CD4-positive, alpha-beta T cell (primary cell): ENCODE measurements at regions not wholly inside any gene's neighbourhood (a gene's known extent, or its start where the extent isn't known, plus 50 kb on each side); places are given as distances from the start of the nearest gene placed in this dataset.

ENCODE experiments used
- ATAC-seq: fragments of 200-7000 bp; cut with Tn5 transposase; one replicate; pipeline ENCODE4 v1.10.0; 2022; ENCODE audit warnings: mild to moderate bottlenecking; ENCODE audit not compliant: poor library complexity
- CTCF ChIA-PET: fragments of 350-600 bp; sonication (Branson Sonifier 250); formaldehyde crosslinking; loops from one replicate; lab custom pipeline; 2021; ENCODE audit warnings: antibody characterized with exemption, inconsistent platforms; lab: Charles Lee
- POLR2A ChIA-PET: fragments of 350-600 bp; sonication (Branson Sonifier 250); formaldehyde crosslinking; loops from one replicate; lab custom pipeline; 2021; ENCODE audit warnings: antibody characterized with exemption, inconsistent platforms; lab: Charles Lee
- DNase-seq, 14 experiments: peaks; one replicate each; pipeline ENCODE4 v3.0.0-alpha.2; 2013 to 2020; ENCODE audit warnings: mixed read lengths in 2 of 14
- H3K27ac ChIP-seq, 2 donors: one replicate each; pipeline versions ENCODE4 v1.5.1 to v1.7.0; 2013; ENCODE audit warnings: low read length in 2 of 2, low read depth in 1 of 2, mild to moderate bottlenecking in 1 of 2
- H3K27me3 ChIP-seq, 2 experiments: 1 replicate in 1 of 2; 2 replicates in 1 of 2; pipeline versions ENCODE4 v1.6.1 to v1.7.0; 2013; ENCODE audit warnings: low read length in 2 of 2, control low read depth in 1 of 2, mild to moderate bottlenecking in 1 of 2, moderate library complexity in 1 of 2; ENCODE audit not compliant: insufficient read depth in 2 of 2, control insufficient read depth in 1 of 2
- H3K36me3 ChIP-seq: one replicate; pipeline ENCODE4 v1.6.1; 2013; ENCODE audit warnings: low read length, control low read depth; ENCODE audit not compliant: insufficient read depth
- H3K4me1 ChIP-seq: one replicate; pipeline ENCODE4 v1.6.1; 2013; ENCODE audit warnings: low read length, control low read depth; ENCODE audit not compliant: insufficient read depth
- H3K4me3 ChIP-seq: one replicate; pipeline ENCODE4 v1.5.1; 2013; ENCODE audit warnings: mild to moderate bottlenecking, low read length, moderate library complexity
- H3K9me3 ChIP-seq, 2 experiments: 1 replicate in 1 of 2; 2 replicates in 1 of 2; pipeline versions ENCODE4 v1.6.1 to v1.7.0; 2013; ENCODE audit warnings: low read length in 2 of 2, mild to moderate bottlenecking in 2 of 2, control low read depth in 1 of 2, moderate library complexity in 1 of 2; ENCODE audit not compliant: control insufficient read depth in 1 of 2, insufficient read depth in 1 of 2
- H3K27ac Mint-ChIP-seq: one replicate; pipeline ENCODE4 v1.8.0; 2020; ENCODE audit warnings: mixed read lengths
- H3K27me3 Mint-ChIP-seq: one replicate; pipeline ENCODE4 v1.8.0; 2021; ENCODE audit warnings: mixed read lengths
- H3K36me3 Mint-ChIP-seq: one replicate; pipeline ENCODE4 v1.8.0; 2021; ENCODE audit warnings: low read depth, mixed read lengths
- H3K4me1 Mint-ChIP-seq: one replicate; pipeline ENCODE4 v1.8.0; 2021; ENCODE audit warnings: low read depth, mixed read lengths
- H3K4me3 Mint-ChIP-seq: one replicate; pipeline ENCODE4 v1.8.0; 2020; ENCODE audit warnings: mild to moderate bottlenecking, mixed read lengths
- H3K9me3 Mint-ChIP-seq: one replicate; pipeline ENCODE4 v1.8.0; 2020; ENCODE audit warnings: mixed read lengths
- CTCF ChIP-seq: fragments of 200-600 bp; IDR thresholded peaks from one replicate; pipeline ENCODE4 v1.8.0; 2022; ENCODE audit warnings: antibody characterized with exemption, mild to moderate bottlenecking
- intact Hi-C, 2 experiments: fragments of 100-400 bp; cut with DNase I in 1 of 2; cut with micrococcal nuclease in 1 of 2; formaldehyde crosslinking; loops; one replicate each; pipeline versions ENCODE4 v1.15.1 to v1.9.0; 2023 to 2025; cut with DNase I, micrococcal nuclease

DNA sequence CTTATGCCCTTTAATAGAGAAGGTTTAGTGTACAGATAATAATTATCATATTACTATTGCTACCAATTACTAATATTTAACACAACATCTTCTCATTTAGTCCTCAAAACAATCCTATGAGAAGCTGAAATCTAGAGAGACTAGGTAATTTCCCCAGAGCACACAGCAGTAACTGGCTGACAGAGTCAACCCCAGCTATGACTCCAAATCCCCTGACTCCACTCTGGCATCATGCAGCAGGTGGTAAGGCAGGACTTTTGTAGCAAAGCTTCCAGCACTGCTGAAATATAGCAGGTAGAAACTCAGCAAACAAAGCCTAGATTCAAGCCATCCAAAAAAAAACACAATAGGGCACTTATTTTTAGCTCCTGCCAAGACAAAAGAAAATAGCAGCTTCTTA, 79.3 kb upstream of the RGS2 start:
- H3K27me3 ChIP-seq: peaks cover 0 to 4% of the 10 kb centered on the region in 2 experiments
- Mint-ChIP-seq H3K9me3 (no peaks in the 10 kb centered on the region), H3K36me3 (no peaks in the 10 kb centered on the region), H3K27ac (no peak overlapping the region), H3K4me1 (no peaks in the 10 kb centered on the region), H3K4me3 (no peak overlapping the region), H3K27me3 (no peaks in the 10 kb centered on the region)
- ChIA-PET CTCF (no interaction called here), POLR2A (no interaction called here)
- no peak overlapping the region for H3K4me3 ChIP-seq
- intact Hi-C loops: no loop called here
- H3K9me3 ChIP-seq: no peaks in the 10 kb centered on the region
- no peaks in the 10 kb centered on the region for H3K36me3 ChIP-seq
- no peak overlapping the region for H3K27ac ChIP-seq
- H3K4me1 ChIP-seq: no peaks in the 10 kb centered on the region
- ATAC-seq (no peak), DNase-seq (no peak)
- TF ChIP-seq CTCF: no peak

DNA sequence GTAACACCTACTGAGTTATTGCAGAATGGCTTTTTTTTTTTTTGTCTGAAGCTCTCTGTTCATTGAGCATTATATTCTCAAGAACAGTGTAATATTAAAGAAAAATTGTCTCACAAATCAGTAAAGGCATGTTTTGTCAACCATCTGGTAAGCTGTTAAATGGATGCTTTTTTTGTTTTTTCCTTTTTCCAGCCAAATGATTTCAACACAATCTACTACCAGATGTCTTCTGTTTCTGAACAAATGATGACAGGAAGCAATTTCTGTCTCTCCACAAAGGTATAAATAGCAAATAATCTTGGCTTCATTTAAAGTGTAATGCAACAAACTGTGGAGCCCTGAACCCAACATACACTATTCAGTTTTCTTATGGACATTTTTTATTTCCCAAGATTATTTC, 78.6 kb upstream of the RGS2 start:
- H3K27me3 Mint-ChIP-seq: no peaks in the 10 kb centered on the region
- H3K4me1 Mint-ChIP-seq: no peaks in the 10 kb centered on the region
- Histone ChIP-seq H3K4me1 (no peaks in the 10 kb centered on the region), H3K36me3 (no peaks in the 10 kb centered on the region), H3K9me3 (no peaks in the 10 kb centered on the region), H3K27me3 (peaks cover 0 to 4% of the 10 kb centered on the region in 2 experiments), H3K4me3 (no peak overlapping the region), H3K27ac (no peak overlapping the region)
- DNase-seq (no peak), ATAC-seq (no peak)
- CTCF ChIA-PET: no interaction called here
- no peaks in the 10 kb centered on the region for H3K9me3 Mint-ChIP-seq
- H3K4me3 Mint-ChIP-seq: no peak overlapping the region
- TF ChIP-seq CTCF: no peak
- intact Hi-C loops: no loop called here
- H3K27ac Mint-ChIP-seq: no peak overlapping the region
- POLR2A ChIA-PET: no interaction called here
- no peaks in the 10 kb centered on the region for H3K36me3 Mint-ChIP-seq

DNA sequence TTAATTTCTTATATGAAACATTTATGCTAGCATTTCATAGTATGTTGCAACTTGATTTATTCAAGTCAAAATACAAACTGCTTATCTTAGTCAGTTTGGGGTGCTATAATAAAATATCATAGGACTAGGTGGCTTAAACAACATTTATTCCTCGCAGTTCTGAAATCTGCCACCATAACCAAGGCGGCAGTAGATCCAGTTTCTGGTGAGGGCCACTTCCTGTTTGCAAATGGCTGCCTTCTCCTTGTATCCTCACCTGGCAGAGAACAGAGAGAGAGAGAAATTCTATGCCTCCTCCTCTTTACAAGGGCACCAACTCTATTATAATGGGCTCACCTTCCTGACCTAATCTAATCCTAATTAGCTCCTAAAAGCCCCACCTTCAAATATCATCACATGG, 76.1 kb upstream of the RGS2 start:
- no peaks in the 10 kb centered on the region for H3K27me3 Mint-ChIP-seq
- H3K9me3 ChIP-seq: no peaks in the 10 kb centered on the region
- H3K4me3 ChIP-seq: no peak overlapping the region
- ChIA-PET CTCF (interaction anchor here (0.9 to 1.0 kb wide), 2 partner anchors 14 to 20 kb away, joined by 3 read pairs; no protein-coding TSS in a partner anchor), POLR2A (no interaction called here)
- peak; percentile 59 for ATAC-seq
- no peaks in the 10 kb centered on the region for H3K27me3 ChIP-seq
- no peak overlapping the region for H3K4me3 Mint-ChIP-seq
- no peak overlapping the region for H3K27ac Mint-ChIP-seq
- no peaks in the 10 kb centered on the region for H3K4me1 Mint-ChIP-seq
- no peaks in the 10 kb centered on the region for H3K4me1 ChIP-seq
- H3K36me3 ChIP-seq: no peaks in the 10 kb centered on the region
- H3K36me3 Mint-ChIP-seq: no peaks in the 10 kb centered on the region
- no peaks in the 10 kb centered on the region for H3K9me3 Mint-ChIP-seq
- no peak for TF ChIP-seq CTCF
- peak in 1 of 14 experiments; percentile 10 for DNase-seq
- no peak overlapping the region for H3K27ac ChIP-seq
- intact Hi-C loops: no loop called here
